Testis (tissue), 2 donors: ENCODE measurements at regions not wholly inside any gene's neighbourhood (a gene's known extent, or its start where the extent isn't known, plus 50 kb on each side); places are given as distances from the start of the nearest gene placed in this dataset.

Experiments
- DNase-seq: peaks from one replicate; pipeline ENCODE4 v3.0.0-alpha.2; 2019
- H3K27ac ChIP-seq, 2 donors: fragments of 200-600 bp; sonication (generic); one replicate each; pipeline ENCODE4 v1.5.1; 2019
- H3K27me3 ChIP-seq: fragments of 200-600 bp; sonication (generic); one replicate; pipeline ENCODE4 v1.5.1; 2019
- H3K36me3 ChIP-seq: fragments of 200-600 bp; sonication (generic); one replicate; pipeline ENCODE4 v1.5.1; 2017; ENCODE audit warnings: low read depth; ENCODE audit errors: missing control alignments
- H3K4me1 ChIP-seq: fragments of 200-600 bp; sonication (generic); one replicate; pipeline ENCODE4 v1.5.1; 2019
- H3K4me3 ChIP-seq, 2 donors: fragments of 200-600 bp; sonication (generic); one replicate each; pipeline ENCODE4 v1.5.1; 2017 to 2019
- H3K9me3 ChIP-seq: fragments of 200-600 bp; sonication (generic); one replicate; pipeline ENCODE4 v1.5.1; 2017
- POLR2A ChIP-seq: fragments of 450-650 bp; IDR thresholded peaks from one replicate; pipeline ENCODE4 v1.6.1; 2017; ENCODE audit warnings: antibody characterized with exemption, mild to moderate bottlenecking, moderate library complexity
- WGBS, 2 donors: methylation state at CpG; one replicate each; pipeline ENCODE4 v1.1.5; 2018; 5-methylcytosine and 5-hydroxymethylcytosine counted together
- intact Hi-C: fragments of 100-400 bp; cut with DNase I; formaldehyde crosslinking; loops from one replicate; pipeline ENCODE4 v1.15.1; 2023; ENCODE audit warnings: low total_unique reads
- TF ChIP-seq, protein P1 (sequence below), 3 experiments: fragments of 450-650 bp in 2 of 3; fragments of 200-600 bp in 1 of 3; sonication (generic) in 1 of 3; IDR thresholded peaks; one replicate each; pipeline ENCODE4 v1.5.1; 2016 to 2019; ENCODE audit warnings: antibody characterized with exemption in 3 of 3, mild to moderate bottlenecking in 2 of 3, moderate library complexity in 1 of 3

DNA sequence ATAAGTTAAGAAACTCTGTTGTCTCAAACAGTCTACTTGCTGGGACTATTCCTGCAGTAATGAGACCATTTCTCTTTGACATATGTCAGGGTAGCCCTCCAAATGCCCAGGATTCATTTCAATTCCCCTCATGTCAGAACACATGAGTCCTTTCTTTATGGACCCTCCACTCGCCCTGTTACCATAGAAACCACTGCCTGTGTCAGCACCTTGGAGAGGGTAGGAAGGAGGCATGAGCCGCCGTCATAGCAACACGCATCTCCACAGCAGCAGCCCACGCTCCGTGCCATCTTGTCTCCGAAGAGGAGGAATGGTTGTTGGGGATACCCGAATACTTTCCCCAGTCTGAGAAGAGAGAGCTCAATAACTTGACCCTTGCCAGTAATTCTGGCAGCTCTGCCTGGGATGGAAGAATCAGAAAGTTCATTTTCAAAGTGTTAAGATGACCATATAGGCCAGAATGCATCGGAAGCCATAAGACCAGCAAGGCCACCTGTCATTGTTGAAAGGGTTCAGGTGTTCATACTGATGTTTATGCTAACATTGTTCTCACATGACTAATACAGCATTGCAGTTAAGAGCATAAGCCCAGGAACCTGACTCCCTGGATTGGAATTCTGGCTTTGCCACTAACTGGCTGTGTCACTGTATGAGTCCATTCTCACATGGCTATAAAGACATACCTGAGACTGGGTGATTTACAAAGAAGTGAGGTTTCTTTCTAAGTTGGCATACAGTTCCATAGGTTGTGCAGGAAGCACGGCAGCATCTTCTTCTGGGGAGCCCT lies 141.3 kb downstream of the ABCC12 start:
- H3K4me1 ChIP-seq = no peaks in the 10 kb centered on the region
- no peaks in the 10 kb centered on the region for H3K9me3 ChIP-seq
- no peak overlapping the region for H3K4me3 ChIP-seq
- no peak for DNase-seq
- no peaks in the 10 kb centered on the region for H3K36me3 ChIP-seq
- intact Hi-C loops = no loop called here
- 80 to 89% methylated on average over 10 of the region's 10 CpGs for WGBS, 2 donors
- H3K27me3 ChIP-seq = no peaks in the 10 kb centered on the region
- no peak for TF ChIP-seq POLR2A
- TF ChIP-seq, protein P1, sequence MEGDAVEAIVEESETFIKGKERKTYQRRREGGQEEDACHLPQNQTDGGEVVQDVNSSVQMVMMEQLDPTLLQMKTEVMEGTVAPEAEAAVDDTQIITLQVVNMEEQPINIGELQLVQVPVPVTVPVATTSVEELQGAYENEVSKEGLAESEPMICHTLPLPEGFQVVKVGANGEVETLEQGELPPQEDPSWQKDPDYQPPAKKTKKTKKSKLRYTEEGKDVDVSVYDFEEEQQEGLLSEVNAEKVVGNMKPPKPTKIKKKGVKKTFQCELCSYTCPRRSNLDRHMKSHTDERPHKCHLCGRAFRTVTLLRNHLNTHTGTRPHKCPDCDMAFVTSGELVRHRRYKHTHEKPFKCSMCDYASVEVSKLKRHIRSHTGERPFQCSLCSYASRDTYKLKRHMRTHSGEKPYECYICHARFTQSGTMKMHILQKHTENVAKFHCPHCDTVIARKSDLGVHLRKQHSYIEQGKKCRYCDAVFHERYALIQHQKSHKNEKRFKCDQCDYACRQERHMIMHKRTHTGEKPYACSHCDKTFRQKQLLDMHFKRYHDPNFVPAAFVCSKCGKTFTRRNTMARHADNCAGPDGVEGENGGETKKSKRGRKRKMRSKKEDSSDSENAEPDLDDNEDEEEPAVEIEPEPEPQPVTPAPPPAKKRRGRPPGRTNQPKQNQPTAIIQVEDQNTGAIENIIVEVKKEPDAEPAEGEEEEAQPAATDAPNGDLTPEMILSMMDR (IDR thresholded peaks at IDR 0.05) = no peak
- no peak overlapping the region for H3K27ac ChIP-seq

GRCh38 chr16:48013491-48013901 lies 142.3 kb downstream of the ABCC12 start:
- no peak overlapping the region for H3K27ac ChIP-seq
- WGBS, 2 donors = 74 to 89% methylated on average over 5 to 6 of the region's 6 CpGs
- H3K4me3 ChIP-seq = no peak overlapping the region
- H3K9me3 ChIP-seq = no peaks in the 10 kb centered on the region
- no peak for DNase-seq
- H3K27me3 ChIP-seq = no peaks in the 10 kb centered on the region
- TF ChIP-seq, protein P1 (IDR thresholded peaks at IDR 0.05) = no peak
- no peak for TF ChIP-seq POLR2A
- no peaks in the 10 kb centered on the region for H3K4me1 ChIP-seq
- H3K36me3 ChIP-seq = no peaks in the 10 kb centered on the region
- intact Hi-C loops = no loop called here

DNA sequence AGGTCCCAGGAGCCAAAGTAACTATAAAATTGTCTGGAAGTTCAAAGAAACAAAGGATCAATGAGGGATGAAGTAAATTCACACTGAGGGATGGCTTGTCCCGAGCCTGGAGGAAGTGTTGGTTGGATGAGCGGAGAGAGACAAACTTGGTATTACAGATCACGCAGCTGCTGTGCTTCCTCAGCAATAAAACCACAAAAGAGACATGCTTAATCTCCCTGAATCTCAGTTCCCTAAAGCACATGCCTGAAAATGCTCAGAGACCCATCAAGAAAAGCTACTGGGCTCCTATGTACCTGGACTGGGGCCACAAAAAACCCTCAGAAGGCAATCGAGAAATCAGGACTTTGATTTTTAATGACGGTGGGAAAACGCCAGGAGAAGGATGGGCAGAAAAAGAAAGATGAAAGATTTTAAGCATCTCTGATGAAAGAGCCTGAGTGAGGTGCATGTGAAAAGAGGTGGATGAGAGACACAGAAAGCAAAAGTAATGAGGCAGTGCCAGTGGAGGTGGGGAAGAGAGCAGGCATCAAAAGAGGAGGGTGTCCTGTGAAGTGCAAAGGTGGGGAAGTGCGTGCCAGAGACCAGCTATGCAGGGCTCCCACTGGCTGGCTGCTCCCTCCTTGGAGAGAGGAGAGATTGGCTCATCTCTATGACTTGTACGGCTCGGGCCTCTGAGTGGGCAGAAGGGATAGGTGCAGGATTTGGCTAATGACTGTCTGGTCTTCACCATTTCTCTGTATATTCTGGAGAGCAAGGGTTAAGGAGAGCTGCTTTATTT lies 143.7 kb downstream of the ABCC12 start:
- no peaks in the 10 kb centered on the region for H3K4me1 ChIP-seq
- WGBS, 2 donors = 68 to 73% methylated on average over 9 of the region's 9 CpGs
- H3K27ac ChIP-seq = no peak overlapping the region
- H3K4me3 ChIP-seq = no peak overlapping the region
- H3K9me3 ChIP-seq = no peaks in the 10 kb centered on the region
- no peaks in the 10 kb centered on the region for H3K36me3 ChIP-seq
- intact Hi-C loops = no loop called here
- H3K27me3 ChIP-seq = no peaks in the 10 kb centered on the region
- TF ChIP-seq, protein P1 (IDR thresholded peaks at IDR 0.05) = no peak
- TF ChIP-seq POLR2A = no peak
- DNase-seq = no peak

DNA sequence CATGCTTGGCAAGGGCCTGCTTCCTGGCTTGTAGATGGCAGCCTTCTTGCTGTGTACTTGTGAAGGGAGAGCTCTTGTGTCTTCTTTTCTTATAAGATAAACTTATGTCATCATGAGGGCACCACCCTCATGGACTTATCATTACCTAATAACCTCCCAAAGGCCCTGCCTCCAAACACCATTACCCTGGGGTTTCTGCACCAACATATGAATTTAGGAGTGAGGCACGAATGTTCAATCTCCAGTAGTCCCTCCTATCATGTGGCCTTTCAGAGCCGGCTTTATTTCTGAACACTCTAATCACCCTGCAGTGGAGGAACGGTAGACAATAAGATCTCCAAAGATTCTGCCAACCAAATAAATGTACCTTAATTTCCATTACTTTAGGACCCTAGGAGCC lies 144.3 kb downstream of the ABCC12 start:
- intact Hi-C loops = no loop called here
- no peak for DNase-seq

More for the DNA sequence above, 144.3 kb downstream of the ABCC12 start:
- Histone ChIP-seq H3K4me1 (no peaks in the 10 kb centered on the region), H3K9me3 (no peaks in the 10 kb centered on the region), H3K27me3 (no peaks in the 10 kb centered on the region), H3K4me3 (no peak overlapping the region), H3K27ac (no peak overlapping the region), H3K36me3 (no peaks in the 10 kb centered on the region)
- TF ChIP-seq, protein P1 (IDR thresholded peaks at IDR 0.05) = no peak
- TF ChIP-seq POLR2A = no peak
- 80% methylated on average over 3 of the region's 3 CpGs for WGBS, 2 donors
